SK-N-SH treated with all-trans-retinoic acid at 6 μM for 48 hours (cell line): ENCODE measurements at regions not wholly inside any gene's neighbourhood (a gene's known extent, or its start where the extent isn't known, plus 50 kb on each side); places are given as distances from the start of the nearest gene placed in this dataset.

Source experiments
- BACH2 ChIP-seq: fragments of 250-450 bp; sonication (Bioruptor Pico); IDR thresholded peaks from 2 replicates; pipeline ENCODE4 v1.9.0; 2021; ENCODE audit warnings: mild to moderate bottlenecking, borderline replicate concordance
- RARB ChIP-seq: fragments of 250-450 bp; sonication (Bioruptor Pico); IDR thresholded peaks from 2 replicates; pipeline ENCODE4 v1.8.0; 2021; ENCODE audit warnings: mild to moderate bottlenecking, moderate library complexity
- ZFP3 ChIP-seq: fragments of 250-450 bp; sonication (Bioruptor Pico); IDR thresholded peaks from 2 replicates; pipeline ENCODE4 v1.5.0; 2020; ENCODE audit warnings: mild to moderate bottlenecking, moderate library complexity
- ZFP30 ChIP-seq: fragments of 450-650 bp; formaldehyde crosslinking; IDR thresholded peaks from 2 replicates; pipeline ENCODE4 v1.5.0; 2022; ENCODE audit warnings: mild to moderate bottlenecking, moderate library complexity
- TF ChIP-seq, protein P1 (sequence below): fragments of 250-450 bp; sonication (Bioruptor Pico); IDR thresholded peaks from 2 replicates; pipeline ENCODE4 v1.5.0; 2020; ENCODE audit warnings: mild to moderate bottlenecking, moderate library complexity

DNA sequence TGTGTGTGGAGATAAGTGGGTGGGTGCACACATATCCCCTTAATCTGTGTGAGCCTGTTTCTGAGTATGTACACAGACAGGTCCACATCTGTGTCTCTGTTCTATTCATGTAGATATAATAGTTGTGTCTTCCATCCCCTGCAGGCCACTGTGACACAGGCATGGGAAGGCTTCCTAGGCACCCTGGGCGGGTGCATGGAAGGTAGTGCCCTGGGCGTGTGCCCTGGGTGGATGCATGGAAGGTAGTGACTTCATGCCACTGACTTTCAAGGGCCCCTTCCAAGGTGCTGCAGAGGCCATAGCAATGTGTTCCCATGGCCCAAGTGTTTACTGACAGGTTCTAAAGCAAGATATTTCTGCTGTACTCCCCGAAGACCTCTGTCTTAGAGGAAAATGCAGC, 462.5 kb upstream of the HS6ST1 start:
- TF ChIP-seq RARB (no peak), ZFP30 (no peak), BACH2 (CRISPR knock-in tag) (no peak), ZFP3 (CRISPR knock-in tag) (no peak)
- TF ChIP-seq, protein P1, sequence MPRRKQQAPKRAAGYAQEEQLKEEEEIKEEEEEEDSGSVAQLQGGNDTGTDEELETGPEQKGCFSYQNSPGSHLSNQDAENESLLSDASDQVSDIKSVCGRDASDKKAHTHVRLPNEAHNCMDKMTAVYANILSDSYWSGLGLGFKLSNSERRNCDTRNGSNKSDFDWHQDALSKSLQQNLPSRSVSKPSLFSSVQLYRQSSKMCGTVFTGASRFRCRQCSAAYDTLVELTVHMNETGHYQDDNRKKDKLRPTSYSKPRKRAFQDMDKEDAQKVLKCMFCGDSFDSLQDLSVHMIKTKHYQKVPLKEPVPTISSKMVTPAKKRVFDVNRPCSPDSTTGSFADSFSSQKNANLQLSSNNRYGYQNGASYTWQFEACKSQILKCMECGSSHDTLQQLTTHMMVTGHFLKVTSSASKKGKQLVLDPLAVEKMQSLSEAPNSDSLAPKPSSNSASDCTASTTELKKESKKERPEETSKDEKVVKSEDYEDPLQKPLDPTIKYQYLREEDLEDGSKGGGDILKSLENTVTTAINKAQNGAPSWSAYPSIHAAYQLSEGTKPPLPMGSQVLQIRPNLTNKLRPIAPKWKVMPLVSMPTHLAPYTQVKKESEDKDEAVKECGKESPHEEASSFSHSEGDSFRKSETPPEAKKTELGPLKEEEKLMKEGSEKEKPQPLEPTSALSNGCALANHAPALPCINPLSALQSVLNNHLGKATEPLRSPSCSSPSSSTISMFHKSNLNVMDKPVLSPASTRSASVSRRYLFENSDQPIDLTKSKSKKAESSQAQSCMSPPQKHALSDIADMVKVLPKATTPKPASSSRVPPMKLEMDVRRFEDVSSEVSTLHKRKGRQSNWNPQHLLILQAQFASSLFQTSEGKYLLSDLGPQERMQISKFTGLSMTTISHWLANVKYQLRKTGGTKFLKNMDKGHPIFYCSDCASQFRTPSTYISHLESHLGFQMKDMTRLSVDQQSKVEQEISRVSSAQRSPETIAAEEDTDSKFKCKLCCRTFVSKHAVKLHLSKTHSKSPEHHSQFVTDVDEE (CRISPR knock-in tag): no peak
